GM18519 (cell line): ENCODE measurements at regions not wholly inside any gene's neighbourhood (a gene's known extent, or its start where the extent isn't known, plus 50 kb on each side); places are given as distances from the start of the nearest gene placed in this dataset.

Experiments used
- ATAC-seq: cut with Tn5 transposase; IDR thresholded peaks from one replicate; pipeline ENCODE4 v1.9.1; 2021; ENCODE audit warnings: mild to moderate bottlenecking, moderate library complexity; ENCODE audit not compliant: unreplicated experiment, low FRiP score

GRCh38 chr14:54170301-54170700, 213.7 kb upstream of the BMP4 start:
- no peak for ATAC-seq

- ATAC-seq: no peak
These were observed 215.5 kb upstream of the BMP4 start for GRCh38 chr14:54172114-54172513.

GRCh38 chr14:54172562-54172961, 215.9 kb upstream of the BMP4 start:
- no peak for ATAC-seq

GRCh38 chr14:54173802-54174201, 217.2 kb upstream of the BMP4 start:
- no peak for ATAC-seq

GRCh38 chr14:54174457-54174856, 217.8 kb upstream of the BMP4 start:
- ATAC-seq: no peak

- ATAC-seq: no peak
These were observed 218.8 kb upstream of the BMP4 start for GRCh38 chr14:54175298-54175942.

GRCh38 chr14:54177019-54177418, 219.8 kb upstream of the CDKN3 start:
- ATAC-seq: no peak

- ATAC-seq: no peak
These were observed 218.9 kb upstream of the CDKN3 start for GRCh38 chr14:54177641-54178621.

- ATAC-seq: no peak
These were observed 214.3 kb upstream of the CDKN3 start for GRCh38 chr14:54182419-54183045.

GRCh38 chr14:54186821-54187763, 209.7 kb upstream of the CDKN3 start:
- ATAC-seq: no peak

GRCh38 chr14:54188064-54188666, 208.6 kb upstream of the CDKN3 start:
- no peak for ATAC-seq

GRCh38 chr14:54189333-54189732, 207.5 kb upstream of the CDKN3 start:
- no peak for ATAC-seq

GRCh38 chr14:54189748-54190354, 207.0 kb upstream of the CDKN3 start:
- ATAC-seq: no peak

GRCh38 chr14:54191846-54192245, 205.0 kb upstream of the CDKN3 start:
- ATAC-seq: no peak

- no peak for ATAC-seq
These were observed 204.2 kb upstream of the CDKN3 start for GRCh38 chr14:54192610-54193009.

- no peak for ATAC-seq
These were observed 202.9 kb upstream of the CDKN3 start for GRCh38 chr14:54193871-54194270.

- ATAC-seq: no peak
These were observed 202.3 kb upstream of the CDKN3 start for GRCh38 chr14:54194501-54194900.

- ATAC-seq: no peak
These were observed 199.4 kb upstream of the CDKN3 start for GRCh38 chr14:54197369-54197768.

- ATAC-seq: no peak
These were observed 196.1 kb upstream of the CDKN3 start for GRCh38 chr14:54200726-54201125.
